HFF-Myc (cell line): ENCODE measurements at regions not wholly inside any gene's neighbourhood (a gene's known extent, or its start where the extent isn't known, plus 50 kb on each side); places are given as distances from the start of the nearest gene placed in this dataset.

Source experiments
- DNase-seq: peaks from one replicate; pipeline ENCODE4 v3.0.0-alpha.2; 2011; ENCODE audit warnings: low read depth; ENCODE audit errors: extremely low read depth
- H3K4me3 ChIP-seq: replicated peaks from 2 replicates; pipeline ENCODE4 v1.5.1; 2011; ENCODE audit warnings: low read depth, mild to moderate bottlenecking, control low read depth, low read length
- TF ChIP-seq, protein P1 (sequence below): IDR thresholded peaks from 2 replicates; pipeline ENCODE4 v1.5.1; 2012; ENCODE audit warnings: mild to moderate bottlenecking, low read depth, low read length, control low read depth; ENCODE audit errors: missing control alignments

DNA sequence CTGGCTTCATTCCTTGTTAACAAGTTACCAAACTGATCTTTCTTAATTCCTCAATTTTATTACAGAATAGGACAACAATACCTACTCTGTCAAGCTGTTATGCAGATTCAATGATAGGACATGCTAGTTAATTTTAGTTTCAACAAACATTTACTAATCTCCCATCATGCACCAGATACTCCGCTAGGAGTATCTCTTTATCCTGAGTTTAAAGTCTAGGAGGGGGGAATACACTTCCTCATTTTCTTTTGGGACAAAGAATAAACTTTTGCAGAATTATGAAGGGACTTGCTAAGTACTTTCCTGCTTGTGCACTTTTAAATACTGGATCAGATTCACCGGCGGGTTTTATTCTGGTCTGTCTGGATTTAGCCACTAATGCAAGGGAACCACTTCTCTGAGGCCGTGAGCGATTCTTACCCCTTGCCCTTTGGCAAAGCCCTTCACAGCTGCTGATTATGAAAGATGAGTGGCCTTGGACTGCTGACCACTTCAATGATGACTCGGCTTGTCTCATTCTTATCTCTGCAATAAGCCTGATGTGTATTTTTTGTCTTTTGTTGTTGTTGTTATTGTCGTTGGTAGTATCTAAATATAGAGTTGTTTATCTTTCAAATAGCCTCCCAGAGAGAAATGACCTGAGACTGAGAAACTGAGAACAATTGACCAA lies 73.9 kb downstream of the RMI1 start:
- no peak for DNase-seq
- no peak overlapping the region for H3K4me3 ChIP-seq
- TF ChIP-seq, protein P1, sequence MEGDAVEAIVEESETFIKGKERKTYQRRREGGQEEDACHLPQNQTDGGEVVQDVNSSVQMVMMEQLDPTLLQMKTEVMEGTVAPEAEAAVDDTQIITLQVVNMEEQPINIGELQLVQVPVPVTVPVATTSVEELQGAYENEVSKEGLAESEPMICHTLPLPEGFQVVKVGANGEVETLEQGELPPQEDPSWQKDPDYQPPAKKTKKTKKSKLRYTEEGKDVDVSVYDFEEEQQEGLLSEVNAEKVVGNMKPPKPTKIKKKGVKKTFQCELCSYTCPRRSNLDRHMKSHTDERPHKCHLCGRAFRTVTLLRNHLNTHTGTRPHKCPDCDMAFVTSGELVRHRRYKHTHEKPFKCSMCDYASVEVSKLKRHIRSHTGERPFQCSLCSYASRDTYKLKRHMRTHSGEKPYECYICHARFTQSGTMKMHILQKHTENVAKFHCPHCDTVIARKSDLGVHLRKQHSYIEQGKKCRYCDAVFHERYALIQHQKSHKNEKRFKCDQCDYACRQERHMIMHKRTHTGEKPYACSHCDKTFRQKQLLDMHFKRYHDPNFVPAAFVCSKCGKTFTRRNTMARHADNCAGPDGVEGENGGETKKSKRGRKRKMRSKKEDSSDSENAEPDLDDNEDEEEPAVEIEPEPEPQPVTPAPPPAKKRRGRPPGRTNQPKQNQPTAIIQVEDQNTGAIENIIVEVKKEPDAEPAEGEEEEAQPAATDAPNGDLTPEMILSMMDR, result no peak

DNA sequence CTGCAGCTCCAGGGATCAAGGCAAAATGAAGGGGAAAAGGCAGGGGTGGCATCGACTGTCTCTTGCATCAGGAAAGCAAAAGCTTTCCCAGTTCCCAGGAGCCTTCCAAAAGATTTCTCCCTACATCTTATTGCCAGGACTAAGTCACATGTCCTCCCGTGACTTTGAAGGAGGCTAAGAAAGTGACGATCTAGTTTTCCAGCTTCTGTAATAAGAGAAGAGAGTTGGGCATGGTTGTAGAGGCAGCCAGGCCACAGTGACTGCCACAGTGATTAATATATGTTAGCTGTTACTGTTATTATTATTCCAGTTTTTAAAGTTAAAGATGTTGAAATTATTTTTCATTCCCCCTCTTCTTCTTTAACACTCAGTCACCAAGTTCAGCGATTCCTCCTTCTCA lies 77.1 kb downstream of the RMI1 start:
- DNase-seq, result no peak
- H3K4me3 ChIP-seq, result no peak overlapping the region
- TF ChIP-seq, protein P1, result no peak

DNA sequence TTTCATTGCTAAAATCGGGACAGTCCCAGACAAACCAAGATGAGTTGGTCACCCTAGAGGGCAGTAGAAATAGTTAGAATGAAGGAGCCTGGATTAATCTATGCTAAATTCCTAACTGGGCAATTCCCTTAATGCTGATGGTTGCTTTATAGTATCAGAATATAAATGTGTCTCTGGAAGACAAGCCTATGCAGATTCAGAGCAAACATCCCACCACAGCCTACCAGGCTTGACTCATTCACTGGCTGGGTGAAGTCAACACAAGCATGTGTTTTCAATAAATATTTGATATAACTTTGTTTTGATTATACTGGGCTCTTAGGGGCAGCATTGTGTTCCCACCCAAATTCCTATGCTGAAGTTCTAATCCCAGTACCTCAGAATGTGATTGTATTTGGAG lies 79.3 kb downstream of the RMI1 start:
- TF ChIP-seq, protein P1, result no peak
- no peak overlapping the region for H3K4me3 ChIP-seq
- peak; percentile 37 for DNase-seq

DNA sequence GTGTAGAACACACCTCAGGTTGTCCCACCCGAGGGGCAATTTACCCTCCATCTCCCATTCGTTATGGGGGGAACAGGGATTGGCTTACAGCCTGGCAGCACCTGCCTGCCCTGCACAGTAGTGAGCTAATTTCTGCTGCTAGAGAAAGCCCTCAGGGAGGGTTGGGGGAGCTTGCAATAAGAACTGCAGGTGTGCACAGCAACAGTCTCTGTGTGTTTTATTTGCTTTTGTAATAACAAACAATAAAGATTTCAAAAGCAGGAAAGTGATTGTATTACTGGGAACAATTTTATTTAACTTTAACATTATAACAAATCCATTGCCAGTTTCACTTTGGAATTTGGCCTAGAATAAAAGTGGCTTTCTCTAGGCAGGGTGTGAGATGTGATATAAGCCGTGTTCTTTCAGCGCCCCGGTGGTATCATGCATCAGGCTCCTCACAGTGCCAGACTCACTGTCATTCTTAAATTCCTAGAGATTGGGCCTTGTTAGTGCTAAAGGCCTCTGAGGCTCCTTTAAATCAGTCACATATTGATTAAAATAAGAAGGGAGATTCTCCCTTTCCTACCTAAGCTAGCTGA lies 81.1 kb downstream of the RMI1 start:
- no peak for DNase-seq

DNA sequence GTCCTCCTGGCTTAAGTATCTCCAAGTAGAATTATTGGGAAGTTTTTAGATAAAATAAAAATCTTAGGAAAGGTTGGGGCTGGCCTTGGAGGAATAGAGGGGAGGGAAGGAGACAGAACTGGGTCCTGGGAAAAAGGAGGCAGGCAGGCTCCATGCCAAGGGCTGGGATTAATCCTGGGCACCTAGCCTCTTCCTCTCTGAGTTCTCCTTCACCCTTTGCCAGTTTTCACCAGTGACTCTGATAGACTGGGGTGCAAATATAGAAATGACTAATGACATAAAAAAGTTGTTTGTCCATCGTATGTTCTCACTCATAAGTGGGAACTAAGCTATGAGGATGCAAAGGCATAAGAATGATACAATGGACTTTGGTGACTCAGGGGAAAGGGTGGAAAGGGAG lies 81.9 kb downstream of the RMI1 start:
- TF ChIP-seq, protein P1, result no peak
- H3K4me3 ChIP-seq, result no peak overlapping the region
- DNase-seq, result no peak

More for the DNA sequence above, 81.1 kb downstream of the RMI1 start:
- TF ChIP-seq, protein P1, result no peak
- no peak overlapping the region for H3K4me3 ChIP-seq

DNA sequence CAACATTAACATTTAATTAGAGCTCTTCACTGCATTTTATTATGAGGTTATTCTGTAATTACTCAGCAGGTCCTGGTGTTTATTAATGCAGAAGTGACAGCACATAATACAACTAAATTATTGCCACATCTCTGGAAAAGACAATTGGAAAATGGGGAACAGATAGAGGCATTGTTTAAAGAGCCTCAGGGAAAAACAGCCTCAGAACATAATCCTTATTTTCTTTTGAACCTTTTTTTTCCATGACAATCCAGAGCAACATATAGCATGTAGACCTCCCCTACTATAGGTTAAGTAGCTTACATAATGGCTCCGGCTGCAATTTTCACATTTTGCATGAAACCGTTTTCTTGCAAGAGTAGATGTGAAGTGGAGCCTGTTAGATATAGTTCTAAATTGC lies 87.2 kb downstream of the RMI1 start:
- DNase-seq, result no peak
- TF ChIP-seq, protein P1, result no peak
- H3K4me3 ChIP-seq, result no peak overlapping the region
